ENCODE measurements at regions not wholly inside any gene's neighbourhood (a gene's known extent, or its start where the extent isn't known, plus 50 kb on each side); places are given as distances from the start of the nearest gene placed in this dataset.

- H3K4me3 Mint-ChIP-seq (ENCODE audit: unreplicated experiment) = no peak overlapping the region
- no peak for DNase-seq (ENCODE audit: extremely low spot score, unreplicated experiment)
Measured at GRCh38 chr2:8491296-8492027, 190.4 kb upstream of the ID2 start.

GRCh38 chr2:8494151-8494550, 187.7 kb upstream of the ID2 start:
- Mint-ChIP-seq H3K4me3 (ENCODE audit: unreplicated experiment) (no peak overlapping the region), H3K27me3 (ENCODE audit: unreplicated experiment) (peaks cover 13% of the 10 kb centered on the region), H3K4me1 (ENCODE audit: unreplicated experiment) (no peaks in the 10 kb centered on the region), H3K36me3 (ENCODE audit: unreplicated experiment) (no peaks in the 10 kb centered on the region), H3K27ac (ENCODE audit: unreplicated experiment) (no peak overlapping the region), H3K9me3 (ENCODE audit: unreplicated experiment) (no peaks in the 10 kb centered on the region)
- no peak for TF ChIP-seq CTCF (IDR thresholded peaks at IDR 0.05)
- DNase-seq (ENCODE audit: extremely low spot score, unreplicated experiment) = no peak

More at GRCh38 chr2:8491296-8492027, 190.4 kb upstream of the ID2 start:
- no peaks in the 10 kb centered on the region for H3K9me3 Mint-ChIP-seq (ENCODE audit: unreplicated experiment)
- TF ChIP-seq CTCF (IDR thresholded peaks at IDR 0.05) = no peak
- H3K27me3 Mint-ChIP-seq (ENCODE audit: unreplicated experiment) = peaks cover 15% of the 10 kb centered on the region
- no peaks in the 10 kb centered on the region for H3K36me3 Mint-ChIP-seq (ENCODE audit: unreplicated experiment)
- H3K4me1 Mint-ChIP-seq (ENCODE audit: unreplicated experiment) = no peaks in the 10 kb centered on the region
- no peak overlapping the region for H3K27ac Mint-ChIP-seq (ENCODE audit: unreplicated experiment)

DNA sequence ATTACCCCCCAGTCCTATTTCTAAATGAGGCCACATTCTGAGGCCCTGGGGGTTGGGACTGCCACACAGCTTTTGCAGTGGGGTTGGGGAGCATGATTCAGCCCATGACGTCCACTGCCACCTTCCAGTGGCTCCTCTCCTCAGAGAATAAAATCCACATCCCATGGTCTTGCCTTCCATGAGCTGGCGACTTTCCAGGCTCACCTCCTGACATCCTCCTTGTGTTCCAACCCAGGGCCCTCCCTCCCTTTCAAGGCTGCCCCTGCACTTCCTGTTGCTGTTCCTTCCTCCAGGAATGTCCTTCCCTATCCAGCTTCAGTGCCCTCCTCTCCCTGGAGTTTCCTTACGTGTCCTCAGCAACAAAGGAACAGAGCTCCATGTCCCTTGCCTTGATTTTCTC, 187.3 kb upstream of the ID2 start:
- H3K27ac Mint-ChIP-seq (ENCODE audit: unreplicated experiment) = no peak overlapping the region
- peaks cover 13% of the 10 kb centered on the region for H3K27me3 Mint-ChIP-seq (ENCODE audit: unreplicated experiment)
- DNase-seq (ENCODE audit: extremely low spot score, unreplicated experiment) = no peak
- H3K4me1 Mint-ChIP-seq (ENCODE audit: unreplicated experiment) = no peaks in the 10 kb centered on the region
- no peak for TF ChIP-seq CTCF (IDR thresholded peaks at IDR 0.05)
- no peaks in the 10 kb centered on the region for H3K9me3 Mint-ChIP-seq (ENCODE audit: unreplicated experiment)
- no peak overlapping the region for H3K4me3 Mint-ChIP-seq (ENCODE audit: unreplicated experiment)
- H3K36me3 Mint-ChIP-seq (ENCODE audit: unreplicated experiment) = no peaks in the 10 kb centered on the region

DNA sequence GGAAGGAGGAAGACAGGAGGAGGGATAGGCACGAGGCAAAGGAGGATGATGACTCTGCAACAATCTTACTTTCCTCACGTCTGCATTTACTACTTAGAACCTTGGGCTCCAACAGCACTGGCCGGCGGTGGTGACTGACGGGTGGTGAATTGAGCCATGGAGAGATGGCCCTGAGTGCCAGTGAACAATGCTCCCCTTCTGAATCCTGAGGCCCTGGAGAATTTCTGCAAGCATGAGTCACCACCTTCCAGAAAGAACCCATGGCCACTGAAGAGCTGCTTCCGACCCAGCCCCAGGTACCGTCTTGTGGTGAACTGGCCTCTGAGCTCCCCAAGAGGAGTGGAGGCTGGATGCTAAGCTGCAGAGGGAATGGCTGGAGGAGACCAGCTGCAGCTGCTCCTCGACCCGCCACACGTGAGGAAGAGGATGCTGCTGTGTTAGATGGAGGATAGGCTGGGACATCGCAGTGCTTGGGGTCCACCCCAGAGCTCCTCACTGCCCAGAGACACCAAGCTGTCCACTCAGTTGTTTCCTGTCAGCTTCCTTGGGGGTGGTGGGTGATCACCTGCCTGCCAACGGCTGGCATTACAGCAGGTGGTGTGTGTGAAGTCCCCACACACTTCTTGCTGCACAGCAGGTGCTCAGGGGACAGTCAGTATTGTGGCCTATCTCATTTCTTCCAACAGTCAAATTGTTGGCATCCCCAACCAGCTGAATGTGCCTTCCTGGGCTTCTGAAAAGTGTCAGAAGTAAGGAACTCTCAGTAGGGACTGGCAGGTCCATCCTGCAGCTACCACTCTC, 186.5 kb upstream of the ID2 start:
- TF ChIP-seq CTCF (IDR thresholded peaks at IDR 0.05) = no peak
- Mint-ChIP-seq H3K27me3 (ENCODE audit: unreplicated experiment) (peaks cover 13% of the 10 kb centered on the region), H3K4me1 (ENCODE audit: unreplicated experiment) (no peaks in the 10 kb centered on the region)

GRCh38 chr2:8496079-8496478, 185.8 kb upstream of the ID2 start:
- Mint-ChIP-seq H3K27ac (ENCODE audit: unreplicated experiment) (no peak overlapping the region), H3K9me3 (ENCODE audit: unreplicated experiment) (no peaks in the 10 kb centered on the region), H3K4me3 (ENCODE audit: unreplicated experiment) (no peak overlapping the region), H3K4me1 (ENCODE audit: unreplicated experiment) (no peaks in the 10 kb centered on the region), H3K27me3 (ENCODE audit: unreplicated experiment) (peaks cover 13% of the 10 kb centered on the region), H3K36me3 (ENCODE audit: unreplicated experiment) (no peaks in the 10 kb centered on the region)
- DNase-seq (ENCODE audit: extremely low spot score, unreplicated experiment) = no peak
- no peak for TF ChIP-seq CTCF (IDR thresholded peaks at IDR 0.05)

More for the DNA sequence above, 186.5 kb upstream of the ID2 start:
- H3K36me3 Mint-ChIP-seq (ENCODE audit: unreplicated experiment) = no peaks in the 10 kb centered on the region
- H3K9me3 Mint-ChIP-seq (ENCODE audit: unreplicated experiment) = no peaks in the 10 kb centered on the region
- no peak overlapping the region for H3K27ac Mint-ChIP-seq (ENCODE audit: unreplicated experiment)
- no peak overlapping the region for H3K4me3 Mint-ChIP-seq (ENCODE audit: unreplicated experiment)
- no peak for DNase-seq (ENCODE audit: extremely low spot score, unreplicated experiment)
